Adipocyte (in vitro differentiated cells): ENCODE measurements at regions not wholly inside any gene's neighbourhood (a gene's known extent, or its start where the extent isn't known, plus 50 kb on each side); places are given as distances from the start of the nearest gene placed in this dataset.
A peak's percentile ranks its signal among the peaks of the same experiment; 100 is the strongest.

Source experiments
- DNase-seq: peaks from one replicate; pipeline ENCODE4 v3.0.0-alpha.2; 2015; ENCODE audit warnings: low read depth
- H3K27me3 ChIP-seq: replicated peaks from 2 replicates; pipeline ENCODE4 v1.7.0; 2013; ENCODE audit warnings: mild to moderate bottlenecking, low read length, moderate library complexity; ENCODE audit not compliant: control insufficient read depth, insufficient read depth
- H3K36me3 ChIP-seq: 2 replicates; pipeline ENCODE4 v1.7.0; 2013; ENCODE audit warnings: low read length, mild to moderate bottlenecking, moderate library complexity; ENCODE audit not compliant: control insufficient read depth, insufficient read depth, severe bottlenecking
- H3K4me1 ChIP-seq: 2 replicates; pipeline ENCODE4 v1.7.0; 2013; ENCODE audit warnings: mild to moderate bottlenecking, low read length, moderate library complexity; ENCODE audit not compliant: control insufficient read depth, insufficient read depth
- H3K4me3 ChIP-seq: 2 replicates; pipeline ENCODE4 v1.7.0; 2013; ENCODE audit warnings: mild to moderate bottlenecking, low read length, moderate library complexity
- H3K9ac ChIP-seq: 2 replicates; pipeline ENCODE4 v1.7.0; 2013; ENCODE audit warnings: mild to moderate bottlenecking, low read length, moderate library complexity
- H3K9me3 ChIP-seq: 2 replicates; pipeline ENCODE4 v1.7.0; 2013; ENCODE audit warnings: mild to moderate bottlenecking, low read length, moderate library complexity; ENCODE audit not compliant: control insufficient read depth

DNA sequence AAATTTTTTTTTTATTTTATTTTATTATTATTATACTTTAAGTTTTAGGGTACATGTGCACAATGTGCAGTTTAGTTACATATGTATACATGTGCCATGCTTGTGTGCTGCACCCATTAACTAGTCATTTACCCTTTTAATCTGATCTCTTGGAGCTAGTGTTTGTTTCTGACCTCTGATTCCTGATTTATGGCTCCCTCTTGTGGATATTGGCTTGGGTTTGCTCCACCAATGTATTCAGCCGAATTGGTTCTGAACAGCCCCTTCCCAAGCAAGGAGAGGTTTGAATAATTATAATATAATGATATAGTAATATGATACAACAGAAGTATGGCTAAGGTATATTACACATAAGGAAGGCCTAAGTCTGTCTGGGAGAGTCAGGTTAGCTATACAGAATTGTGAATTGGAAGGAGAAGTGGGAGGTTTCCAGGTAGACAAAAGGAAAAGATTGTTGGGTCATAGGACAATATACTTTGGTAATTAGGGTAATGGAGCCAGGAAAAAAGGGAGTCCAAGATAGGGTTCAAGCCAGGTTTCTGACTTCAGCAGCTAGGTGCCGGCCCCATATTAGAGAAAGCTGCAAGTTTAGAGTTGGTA lies 53.1 kb upstream of the HMCN1 start:
- Histone ChIP-seq H3K4me1 (no peaks in the 10 kb centered on the region), H3K4me3 (no peak overlapping the region), H3K9ac (no peak overlapping the region), H3K27me3 (no peaks in the 10 kb centered on the region), H3K36me3 (no peaks in the 10 kb centered on the region), H3K9me3 (no peaks in the 10 kb centered on the region)
- peak; percentile 77 for DNase-seq

DNA sequence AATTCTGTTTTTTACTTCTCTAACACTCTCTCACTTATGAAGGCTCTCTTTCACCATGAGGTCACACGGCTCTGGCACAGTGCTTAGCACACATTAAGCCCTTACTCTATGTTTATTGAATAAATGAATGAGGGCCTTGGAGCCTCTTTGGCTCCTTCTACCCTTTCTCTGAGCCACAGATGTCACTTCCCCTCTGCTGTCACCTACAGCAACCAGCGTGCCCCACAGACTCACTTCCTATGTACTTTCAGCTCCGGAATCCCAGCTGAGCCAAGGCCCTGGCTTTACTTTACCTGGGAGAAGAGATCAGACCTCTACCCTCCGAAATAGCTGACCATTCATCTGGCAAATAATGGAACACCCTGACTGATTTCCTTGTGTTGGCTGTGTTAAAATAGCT lies 53.7 kb upstream of the HMCN1 start:
- no peak overlapping the region for H3K4me3 ChIP-seq
- H3K9ac ChIP-seq = no peak overlapping the region
- no peaks in the 10 kb centered on the region for H3K27me3 ChIP-seq
- no peaks in the 10 kb centered on the region for H3K4me1 ChIP-seq
- H3K36me3 ChIP-seq = no peaks in the 10 kb centered on the region
- no peak for DNase-seq
- no peaks in the 10 kb centered on the region for H3K9me3 ChIP-seq

GRCh38 chr1:185679220-185679619 lies 55.0 kb upstream of the HMCN1 start:
- H3K4me1 ChIP-seq = no peaks in the 10 kb centered on the region
- H3K9ac ChIP-seq = no peak overlapping the region
- no peaks in the 10 kb centered on the region for H3K9me3 ChIP-seq
- DNase-seq = no peak
- no peaks in the 10 kb centered on the region for H3K36me3 ChIP-seq
- no peak overlapping the region for H3K4me3 ChIP-seq
- no peaks in the 10 kb centered on the region for H3K27me3 ChIP-seq

DNA sequence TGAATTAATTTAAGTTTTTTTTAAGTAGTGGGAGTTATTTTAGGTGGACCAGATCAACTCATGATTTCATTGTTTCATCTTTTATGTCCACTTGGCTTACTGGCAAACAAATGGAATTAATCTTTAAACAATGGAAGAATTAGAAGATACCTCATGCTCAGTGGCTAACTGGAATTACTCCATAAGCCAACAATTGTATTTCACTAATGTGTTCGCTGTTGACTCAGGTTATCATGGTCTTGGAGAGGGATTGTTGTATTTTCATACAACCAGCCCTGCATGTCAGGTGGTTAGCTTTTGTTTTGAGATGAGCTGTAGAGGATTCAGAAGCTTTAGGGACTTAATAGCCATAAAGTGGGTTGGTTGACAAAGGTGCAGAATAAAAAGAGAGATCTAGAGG lies 57.2 kb upstream of the HMCN1 start:
- H3K9ac ChIP-seq = no peak overlapping the region
- no peak for DNase-seq
- H3K4me3 ChIP-seq = no peak overlapping the region
- H3K36me3 ChIP-seq = no peaks in the 10 kb centered on the region
- H3K9me3 ChIP-seq = no peaks in the 10 kb centered on the region
- H3K4me1 ChIP-seq = no peaks in the 10 kb centered on the region
- no peaks in the 10 kb centered on the region for H3K27me3 ChIP-seq

DNA sequence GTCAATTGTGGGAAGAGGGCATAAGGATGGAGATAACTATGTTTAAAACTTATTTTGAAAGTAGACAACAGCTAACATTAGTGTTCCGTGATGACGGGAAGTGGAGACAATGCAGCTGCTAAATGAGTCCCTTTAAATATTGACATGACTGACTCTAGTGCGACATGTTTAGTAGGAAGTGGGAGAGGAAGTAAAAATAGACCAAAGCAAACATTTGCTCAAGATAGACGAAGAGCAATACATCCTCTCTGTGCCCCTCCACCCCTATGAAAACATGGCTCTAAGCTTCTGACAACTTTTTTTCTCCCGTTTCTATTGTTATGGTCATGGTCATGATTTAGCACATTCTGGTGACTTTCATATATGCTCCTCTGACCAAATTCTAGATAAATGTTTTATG lies 60.0 kb upstream of the HMCN1 start:
- H3K9ac ChIP-seq = no peak overlapping the region
- H3K4me1 ChIP-seq = no peaks in the 10 kb centered on the region
- H3K4me3 ChIP-seq = no peak overlapping the region
- H3K9me3 ChIP-seq = no peaks in the 10 kb centered on the region
- no peak for DNase-seq
- no peaks in the 10 kb centered on the region for H3K36me3 ChIP-seq
- no peaks in the 10 kb centered on the region for H3K27me3 ChIP-seq

- Histone ChIP-seq H3K4me3 (no peak overlapping the region), H3K36me3 (no peaks in the 10 kb centered on the region), H3K9ac (no peak overlapping the region), H3K27me3 (no peaks in the 10 kb centered on the region), H3K4me1 (no peaks in the 10 kb centered on the region), H3K9me3 (no peaks in the 10 kb centered on the region)
- no peak for DNase-seq
Observed at GRCh38 chr1:185672719-185673360, 61.4 kb upstream of the HMCN1 start.

DNA sequence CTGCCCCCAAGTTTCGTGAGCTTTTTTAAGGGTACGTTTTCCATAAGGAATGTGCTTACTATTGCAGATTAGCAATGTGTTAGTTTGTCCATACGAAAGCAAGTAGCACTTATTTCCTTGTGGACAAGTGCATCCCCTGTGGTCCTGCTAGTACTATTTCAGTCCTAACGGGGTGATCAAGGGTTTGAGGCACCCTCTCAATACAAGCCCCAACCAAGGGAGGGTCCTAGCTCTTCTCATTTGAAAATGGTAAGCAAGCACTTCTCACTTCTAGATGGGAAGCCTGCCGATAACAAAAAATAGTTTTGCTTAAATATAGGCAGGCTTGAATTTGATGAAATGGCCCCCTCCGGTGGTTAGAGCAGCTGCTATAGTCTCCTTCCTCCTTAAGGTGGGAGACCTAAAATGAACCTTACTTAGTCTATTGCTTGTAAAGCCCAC lies 64.0 kb upstream of the HMCN1 start:
- Histone ChIP-seq H3K9ac (no peak overlapping the region), H3K4me3 (no peak overlapping the region), H3K36me3 (no peaks in the 10 kb centered on the region), H3K9me3 (no peaks in the 10 kb centered on the region), H3K27me3 (no peaks in the 10 kb centered on the region), H3K4me1 (no peaks in the 10 kb centered on the region)
- peak; percentile 85 for DNase-seq

DNA sequence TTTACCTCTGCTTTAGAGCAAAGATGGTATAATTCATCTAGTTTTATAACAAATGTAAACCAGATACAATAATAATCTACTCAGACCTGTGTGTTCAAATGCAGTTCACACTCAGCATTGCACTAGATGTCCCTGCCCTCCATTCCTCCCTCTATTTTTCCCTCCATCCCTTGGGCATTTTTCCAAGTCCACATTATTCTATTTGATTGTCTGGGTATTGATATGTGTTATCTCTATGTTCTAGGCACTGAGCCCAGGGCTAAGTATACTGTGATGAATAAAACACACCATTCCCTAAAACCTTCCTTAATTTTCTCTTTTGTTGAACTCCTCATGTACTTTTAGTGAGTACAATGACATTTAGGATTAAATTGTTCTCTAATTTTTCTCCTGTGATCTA lies 66.2 kb upstream of the HMCN1 start:
- no peak overlapping the region for H3K4me3 ChIP-seq
- no peaks in the 10 kb centered on the region for H3K9me3 ChIP-seq
- no peak overlapping the region for H3K9ac ChIP-seq
- no peaks in the 10 kb centered on the region for H3K36me3 ChIP-seq
- no peaks in the 10 kb centered on the region for H3K4me1 ChIP-seq
- H3K27me3 ChIP-seq = no peaks in the 10 kb centered on the region
- no peak for DNase-seq

DNA sequence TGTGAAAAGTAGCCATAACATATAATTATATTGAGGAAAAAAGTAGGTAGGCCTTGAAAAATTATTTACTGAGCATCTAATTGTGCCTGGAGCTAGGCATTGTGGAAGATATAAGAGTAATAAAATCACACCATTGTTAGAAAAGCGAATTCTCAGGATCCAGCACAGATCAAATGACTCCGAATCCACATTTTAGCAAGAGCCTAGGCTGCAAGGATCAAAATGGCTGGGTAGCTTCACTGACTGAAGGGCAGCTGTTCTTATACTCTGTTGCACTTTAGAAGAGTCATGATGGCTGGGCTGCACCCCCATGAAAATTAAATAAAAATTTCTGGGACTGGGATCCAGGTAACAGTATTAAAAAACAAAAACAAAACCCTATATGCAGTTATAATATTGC lies 67.6 kb upstream of the HMCN1 start:
- H3K27me3 ChIP-seq = no peaks in the 10 kb centered on the region
- H3K4me1 ChIP-seq = no peaks in the 10 kb centered on the region
- DNase-seq = no peak
- H3K9me3 ChIP-seq = no peaks in the 10 kb centered on the region
- H3K4me3 ChIP-seq = no peak overlapping the region
- no peaks in the 10 kb centered on the region for H3K36me3 ChIP-seq
- no peak overlapping the region for H3K9ac ChIP-seq

GRCh38 chr1:185663771-185664296 lies 70.4 kb upstream of the HMCN1 start:
- no peaks in the 10 kb centered on the region for H3K9me3 ChIP-seq
- no peak for DNase-seq
- no peaks in the 10 kb centered on the region for H3K4me1 ChIP-seq
- H3K9ac ChIP-seq = no peak overlapping the region
- H3K36me3 ChIP-seq = no peaks in the 10 kb centered on the region
- no peaks in the 10 kb centered on the region for H3K27me3 ChIP-seq
- no peak overlapping the region for H3K4me3 ChIP-seq

DNA sequence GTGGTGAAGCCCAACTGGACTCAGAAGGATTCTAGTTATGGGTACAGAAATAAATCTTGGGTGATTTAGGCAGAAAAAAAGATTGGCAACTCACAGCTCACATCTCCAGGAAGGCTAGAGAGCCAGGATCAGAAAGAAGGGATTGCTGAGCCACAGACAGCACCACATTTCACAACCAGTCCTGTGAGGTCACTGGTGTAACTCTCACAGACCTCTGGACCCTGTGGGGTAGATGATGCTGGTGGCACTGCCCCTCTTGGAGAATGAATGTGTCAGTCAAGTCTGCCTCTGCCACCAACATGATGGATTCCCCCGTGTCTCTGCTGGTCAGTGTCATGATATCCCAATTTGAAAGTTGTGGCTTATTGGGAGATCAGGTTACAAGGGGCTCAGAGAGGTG lies 70.9 kb upstream of the HMCN1 start:
- H3K9ac ChIP-seq = no peak overlapping the region
- H3K36me3 ChIP-seq = no peaks in the 10 kb centered on the region
- DNase-seq = no peak
- H3K9me3 ChIP-seq = no peaks in the 10 kb centered on the region
- H3K4me3 ChIP-seq = no peak overlapping the region
- no peaks in the 10 kb centered on the region for H3K4me1 ChIP-seq
- H3K27me3 ChIP-seq = no peaks in the 10 kb centered on the region

- Histone ChIP-seq H3K4me3 (no peak overlapping the region), H3K27me3 (no peaks in the 10 kb centered on the region), H3K36me3 (no peaks in the 10 kb centered on the region)
Observed at GRCh38 chr1:185661971-185662370, 72.2 kb upstream of the HMCN1 start.

More at GRCh38 chr1:185661971-185662370, 72.2 kb upstream of the HMCN1 start:
- Histone ChIP-seq H3K9ac (no peak overlapping the region), H3K4me1 (no peaks in the 10 kb centered on the region), H3K9me3 (no peaks in the 10 kb centered on the region)
- no peak for DNase-seq
